Amniotic epithelial cell (primary cell): ENCODE measurements at regions not wholly inside any gene's neighbourhood (a gene's known extent, or its start where the extent isn't known, plus 50 kb on each side); places are given as distances from the start of the nearest gene placed in this dataset.
"Not testable (repeated sequence)": the region's sequence is repeated elsewhere in the genome, so short reads cannot be mapped to it uniquely, and the experiment has no call there.

Experiments
- DNase-seq: peaks from one replicate; pipeline ENCODE4 v3.0.0-alpha.2; 2010; ENCODE audit warnings: low read depth

DNA sequence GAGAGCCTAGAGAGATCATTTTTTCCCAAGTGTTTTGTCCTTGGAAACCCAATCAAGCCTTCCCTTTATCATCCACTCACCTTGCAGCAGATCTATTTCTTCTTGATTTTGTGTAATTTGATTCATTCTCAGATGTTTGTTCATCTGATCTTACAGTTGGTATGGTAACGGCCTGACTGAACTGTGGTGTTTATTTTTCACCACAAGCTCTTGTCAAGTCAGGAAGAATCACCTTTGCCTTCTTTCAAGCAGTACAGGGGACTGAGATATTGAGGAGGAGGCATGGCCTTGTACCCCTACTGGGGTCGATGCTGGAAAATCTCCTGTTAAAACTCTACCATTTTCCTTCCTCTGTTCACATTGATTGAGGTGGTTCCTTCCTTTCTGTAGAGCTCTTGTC, 361.4 kb upstream of the CFAP20DC start:
- no peak for DNase-seq

DNA sequence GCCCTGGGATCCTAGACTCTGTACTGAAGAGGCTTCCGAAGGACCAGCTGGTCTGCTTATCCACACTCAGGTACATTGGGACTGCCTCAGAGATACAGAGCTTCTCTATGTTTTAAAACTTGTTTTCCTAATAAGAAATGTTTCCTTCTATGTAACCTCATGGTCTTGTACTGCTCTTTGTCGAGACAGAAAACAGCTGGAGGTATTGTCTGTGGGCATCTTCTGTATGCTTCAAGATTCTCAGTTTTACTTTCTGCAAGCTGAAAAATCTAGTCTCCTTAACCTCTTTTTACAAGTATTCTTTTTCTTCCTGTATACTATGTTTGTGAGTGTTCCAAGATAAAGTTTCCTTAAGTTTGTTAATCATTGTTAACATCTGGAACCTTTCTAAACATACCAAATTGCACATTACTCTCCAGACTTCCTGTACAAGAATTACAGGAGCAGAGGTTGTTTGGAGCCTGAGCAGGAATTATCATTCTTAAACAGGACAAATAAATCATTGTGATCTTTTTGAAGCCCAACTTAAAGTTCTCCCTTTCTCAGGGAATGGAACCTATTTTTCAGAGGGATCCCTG, 358.3 kb upstream of the CFAP20DC start:
- DNase-seq = no peak

DNA sequence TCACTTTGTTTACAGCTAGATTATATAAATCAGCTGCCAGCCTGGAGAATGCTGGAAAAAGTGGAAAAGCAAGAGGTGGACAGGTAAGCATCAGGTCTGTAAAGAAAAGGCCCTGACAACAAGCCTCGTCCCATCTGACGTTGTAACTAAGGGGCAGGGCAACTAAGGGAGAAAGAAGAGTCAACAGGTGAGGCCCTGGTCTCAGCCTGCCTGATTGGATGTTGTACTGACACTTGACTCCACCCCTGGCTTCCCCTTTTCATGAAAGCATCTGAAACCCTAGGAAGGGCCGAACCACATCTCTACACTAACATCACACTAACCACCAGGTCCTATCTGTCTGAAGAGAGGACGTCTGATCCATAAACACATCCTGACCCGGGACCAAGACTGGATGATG, 357.6 kb upstream of the CFAP20DC start:
- no peak for DNase-seq

DNA sequence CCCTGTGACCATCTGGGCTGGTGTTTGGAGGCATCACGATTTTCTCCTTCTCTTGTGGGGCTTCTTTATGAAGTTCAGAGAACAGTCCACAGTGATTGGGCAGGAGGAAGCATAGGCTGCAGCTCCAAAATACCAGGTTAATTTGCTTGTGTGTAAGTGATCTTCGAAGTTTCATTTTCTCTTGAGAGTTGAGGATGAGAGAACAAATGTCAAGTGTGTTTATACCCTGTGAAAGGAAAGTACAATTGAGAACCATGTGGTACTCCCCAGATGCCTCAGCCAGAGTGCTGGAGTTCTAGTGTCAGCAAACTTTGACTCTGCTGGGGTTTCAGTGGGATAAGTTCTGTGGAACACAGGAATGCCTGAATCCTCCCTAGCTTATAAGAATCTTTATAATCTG, 357.1 kb upstream of the CFAP20DC start:
- no peak for DNase-seq

DNA sequence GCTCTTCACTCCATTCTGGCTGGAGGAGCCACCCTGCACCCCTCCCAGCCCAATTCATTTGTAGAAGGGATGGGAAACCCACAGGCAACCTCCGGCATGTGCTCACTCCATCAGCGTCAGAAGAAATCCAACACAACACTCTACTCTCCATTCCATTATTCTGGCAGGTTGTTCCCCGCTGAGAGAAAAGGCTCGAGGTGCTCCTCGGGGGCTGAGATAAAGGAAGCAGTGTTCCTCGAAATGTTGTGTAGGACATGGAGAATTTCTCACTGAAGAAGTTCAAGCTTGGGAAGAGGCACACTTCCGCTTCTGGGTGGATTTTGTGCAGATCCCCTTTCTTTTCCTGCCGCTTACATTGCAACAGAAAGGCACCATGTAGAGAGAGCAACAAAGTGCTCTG, 355.0 kb upstream of the CFAP20DC start:
- no peak for DNase-seq

DNA sequence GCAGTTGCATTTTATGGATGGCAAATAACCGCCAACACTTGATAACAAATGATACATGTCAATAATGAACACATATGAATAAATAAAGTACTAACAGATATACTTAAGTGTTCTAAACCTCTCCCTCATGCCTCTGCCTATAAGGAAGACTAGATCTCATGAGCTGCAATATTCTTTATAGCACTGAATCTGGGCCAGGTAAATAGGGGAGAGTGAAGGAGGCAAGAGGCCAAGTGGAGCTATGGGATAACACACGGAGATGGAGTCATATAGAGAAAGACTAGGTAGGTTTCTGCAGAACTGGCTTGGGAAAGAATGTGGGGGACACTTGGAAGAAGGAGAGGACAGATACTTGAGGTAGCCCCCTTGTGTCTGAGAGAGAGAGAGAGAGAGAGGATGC, 354.2 kb upstream of the CFAP20DC start:
- no peak for DNase-seq

DNA sequence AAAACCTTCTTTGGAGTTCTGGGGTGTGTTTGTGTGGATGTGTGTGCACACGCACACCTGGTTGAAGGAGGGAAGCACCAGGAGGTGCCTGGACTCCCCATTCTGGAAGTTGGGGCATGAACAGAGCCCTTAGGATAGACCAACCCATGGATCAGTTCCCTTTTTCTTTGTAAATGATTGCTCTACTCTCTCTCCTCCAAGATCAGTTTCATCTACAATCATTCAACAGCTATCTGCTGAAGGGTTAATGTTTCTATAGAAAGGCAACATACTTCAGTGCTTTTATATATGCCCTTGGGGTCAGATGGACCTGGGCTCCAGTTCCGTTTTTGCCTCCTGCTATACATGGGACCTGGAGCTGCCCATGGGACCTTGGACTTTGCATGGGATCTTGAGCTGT, 352.1 kb upstream of the CFAP20DC start:
- no peak for DNase-seq

DNA sequence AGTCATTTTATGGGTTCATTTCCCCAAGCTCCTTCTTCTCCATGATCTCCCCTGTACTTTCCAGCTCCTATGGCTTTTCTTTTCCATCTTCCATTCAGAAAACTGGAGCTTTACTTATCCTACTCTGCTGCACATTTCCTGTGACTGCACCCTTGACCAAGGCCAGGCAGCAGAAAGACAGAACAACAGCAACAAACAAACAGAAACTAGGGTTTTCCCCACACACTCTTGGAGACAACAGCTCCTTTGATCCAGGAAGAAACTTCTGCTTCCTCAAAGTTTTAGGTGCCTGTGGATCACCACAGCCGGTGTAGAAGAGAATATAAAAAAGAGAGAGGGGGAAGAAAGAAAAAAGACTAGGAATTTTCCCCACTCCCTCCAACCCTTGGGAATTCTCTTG, 342.3 kb upstream of the CFAP20DC start:
- no peak for DNase-seq

DNA sequence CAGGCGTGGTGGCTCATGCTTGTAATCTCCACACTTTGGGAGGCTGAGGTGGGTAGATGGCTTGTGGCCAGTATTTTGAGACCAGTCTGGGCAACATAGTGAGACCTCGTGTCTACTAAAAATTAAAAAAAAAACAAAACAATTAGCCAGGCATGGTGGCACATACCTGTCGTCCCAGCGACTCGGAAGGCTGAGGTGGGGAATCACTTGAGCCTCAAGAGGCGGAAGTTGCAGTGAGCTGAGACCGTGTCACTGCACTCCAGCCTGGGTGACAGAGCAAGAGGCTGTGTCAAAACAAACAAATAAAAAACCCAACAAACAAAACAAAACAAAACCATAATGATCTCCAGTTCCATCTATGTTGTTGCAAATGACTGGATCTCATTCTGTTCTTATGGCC, 341.3 kb upstream of the CFAP20DC start:
- DNase-seq = no peak

DNA sequence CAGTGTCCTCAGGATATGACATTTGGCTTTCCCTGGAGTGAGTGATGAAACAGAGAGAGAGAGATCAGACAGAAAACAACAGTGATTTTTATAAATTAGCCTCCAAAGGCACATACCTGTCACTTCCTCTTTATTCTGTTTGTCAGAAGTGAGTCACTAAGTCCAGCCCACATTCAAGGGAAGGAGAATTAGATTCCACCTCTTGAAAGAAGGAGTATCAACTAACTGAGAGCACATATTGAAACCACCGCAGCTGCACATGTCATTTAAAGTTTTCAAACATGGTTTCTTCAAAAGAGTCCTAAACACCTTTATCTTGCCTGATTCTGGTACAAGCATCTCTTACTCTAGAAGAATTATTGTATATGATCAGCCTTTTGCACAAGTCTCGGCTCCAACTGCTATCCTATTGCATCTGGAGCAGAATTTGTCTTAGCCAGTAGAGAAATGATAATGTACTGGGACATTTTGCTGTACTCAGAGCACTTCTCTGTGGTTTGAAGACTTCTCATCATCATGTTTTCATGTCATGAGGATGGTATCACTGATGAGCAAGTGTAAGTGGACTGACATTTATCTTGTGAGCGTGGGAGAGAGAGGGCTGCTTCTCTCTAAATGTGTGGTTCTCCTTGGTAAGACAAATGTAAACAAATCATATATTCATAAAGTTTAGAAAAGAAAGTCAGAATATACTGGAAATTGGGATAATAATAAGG, 338.9 kb upstream of the CFAP20DC start:
- peak; percentile 72 for DNase-seq

DNA sequence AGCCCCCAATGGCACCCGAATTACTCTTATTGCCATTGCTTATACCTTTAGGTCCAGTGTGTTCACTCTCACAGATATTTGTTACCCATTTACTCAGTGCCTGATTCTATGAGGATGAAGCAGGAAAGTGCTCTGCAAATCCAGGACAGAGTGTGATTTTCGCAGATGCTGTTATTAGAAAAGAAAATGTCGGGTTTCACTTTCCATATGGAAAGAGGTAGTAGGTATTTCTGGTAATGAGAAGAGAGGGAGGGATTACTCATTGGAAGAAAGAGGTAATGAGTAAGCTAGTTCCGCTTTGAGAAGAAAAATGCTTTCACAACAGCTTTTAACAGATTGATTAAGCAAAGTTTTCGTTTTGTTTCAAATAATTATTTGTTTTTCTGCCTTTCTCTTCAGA, 336.3 kb upstream of the CFAP20DC start:
- no peak for DNase-seq

DNA sequence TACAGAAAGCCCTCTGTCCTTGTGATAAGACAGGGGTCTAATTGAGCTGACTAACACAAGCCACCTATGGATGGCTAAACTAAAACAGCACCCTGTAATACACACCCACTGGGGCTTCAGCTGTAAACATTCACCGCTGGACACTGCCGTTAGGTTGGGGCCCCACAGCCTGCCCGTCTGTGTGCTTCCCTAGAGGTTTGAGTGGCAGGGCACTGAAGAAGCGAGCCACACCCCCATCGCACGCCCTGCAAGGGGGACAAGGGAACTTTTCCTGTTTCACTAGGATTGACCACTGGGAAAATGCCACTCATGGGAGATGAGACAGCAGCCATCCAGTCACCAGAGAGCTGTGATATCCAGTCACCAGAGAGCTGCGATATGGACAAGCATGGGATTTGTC, 335.7 kb upstream of the CFAP20DC start:
- no peak for DNase-seq

DNA sequence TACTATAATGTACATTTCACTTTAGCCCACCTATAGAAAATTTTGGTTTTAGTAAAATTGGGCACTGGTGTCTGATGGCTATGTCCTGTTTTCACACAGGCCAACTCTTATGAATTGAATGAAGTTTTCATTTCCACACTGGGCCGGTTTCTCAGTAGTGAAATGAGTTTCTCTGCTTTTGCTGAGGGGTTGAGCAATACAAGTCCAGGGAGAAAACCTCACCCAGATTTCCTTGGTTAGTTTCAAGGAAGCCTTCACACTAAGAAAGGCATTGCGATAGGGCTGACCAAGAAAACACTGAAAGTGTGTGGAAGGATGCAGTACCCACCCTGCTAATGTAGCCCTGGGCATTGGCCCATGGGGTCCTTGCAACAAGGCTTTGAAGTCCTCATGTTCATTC, 331.5 kb upstream of the CFAP20DC start:
- peak; percentile 29 for DNase-seq

DNA sequence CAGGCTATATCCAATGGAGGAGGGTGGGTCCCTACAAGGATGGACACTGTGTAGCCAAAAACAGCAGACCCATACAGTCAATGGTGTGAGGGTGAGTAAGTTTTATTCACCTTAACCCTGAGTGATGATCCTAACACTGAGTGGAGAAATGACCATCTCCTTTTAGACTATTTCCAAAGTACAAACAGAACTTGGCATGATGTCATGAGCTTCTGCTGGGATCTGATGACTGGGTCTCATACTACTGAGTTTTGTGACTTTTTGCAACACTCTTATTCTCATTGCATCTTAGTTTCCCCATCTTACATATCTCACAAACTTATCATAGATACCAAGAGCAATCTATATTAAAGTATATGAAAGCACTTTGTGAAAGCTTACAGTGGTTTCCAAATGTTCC, 330.3 kb upstream of the CFAP20DC start:
- DNase-seq = no peak

DNA sequence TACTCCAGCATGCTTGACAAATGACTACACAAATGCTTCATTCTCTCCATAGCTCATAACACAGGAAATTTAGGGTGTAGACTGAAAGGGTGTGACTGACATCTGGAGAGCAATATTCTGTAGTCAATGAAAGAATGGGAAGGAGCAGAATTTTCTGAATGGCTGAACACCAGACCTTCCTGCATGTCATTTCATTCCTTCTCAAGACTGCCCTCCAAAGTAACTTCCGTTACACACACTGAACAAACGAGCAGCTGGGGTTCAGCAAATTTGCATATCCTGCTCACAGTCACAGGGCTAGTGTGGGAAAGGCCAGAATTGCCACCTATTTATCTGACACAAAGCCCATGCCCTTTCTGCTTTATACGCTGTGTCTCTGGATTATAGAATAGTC, 325.0 kb upstream of the CFAP20DC start:
- no peak for DNase-seq

DNA sequence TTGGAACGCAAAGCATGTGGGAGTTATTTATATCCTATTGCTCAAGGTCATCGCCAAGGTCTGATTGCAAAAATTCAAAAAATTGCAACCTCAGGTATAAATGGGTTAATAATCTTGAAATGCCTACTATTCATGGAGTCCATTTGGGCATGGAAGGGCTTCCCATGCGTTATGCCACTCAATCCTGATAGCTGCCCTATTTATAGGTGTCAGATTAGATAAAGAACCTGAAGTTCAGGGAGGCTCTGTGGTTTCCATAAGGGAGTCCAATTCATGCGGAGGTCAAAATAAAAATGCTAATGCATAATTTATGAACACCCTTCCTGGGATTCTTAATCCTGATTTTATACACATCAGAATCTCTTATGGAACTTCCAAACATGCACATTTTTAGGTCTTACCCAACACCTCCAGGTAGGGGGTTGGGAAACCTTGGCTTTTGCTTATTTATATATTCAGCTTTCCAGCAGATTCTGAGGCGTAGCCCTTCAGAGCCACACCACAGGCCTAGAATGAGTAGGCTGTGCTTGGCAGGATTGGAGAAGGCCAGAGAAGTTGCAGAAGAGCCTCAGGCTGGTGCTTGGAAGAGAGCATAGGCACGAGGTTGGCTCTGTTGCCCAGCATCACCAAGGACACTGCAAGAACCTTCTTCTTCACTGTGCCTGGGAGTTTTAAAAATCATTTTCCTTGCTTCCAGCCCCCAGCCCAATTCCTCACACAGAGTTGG, 324.4 kb upstream of the CFAP20DC start:
- peak; percentile 13 for DNase-seq

DNA sequence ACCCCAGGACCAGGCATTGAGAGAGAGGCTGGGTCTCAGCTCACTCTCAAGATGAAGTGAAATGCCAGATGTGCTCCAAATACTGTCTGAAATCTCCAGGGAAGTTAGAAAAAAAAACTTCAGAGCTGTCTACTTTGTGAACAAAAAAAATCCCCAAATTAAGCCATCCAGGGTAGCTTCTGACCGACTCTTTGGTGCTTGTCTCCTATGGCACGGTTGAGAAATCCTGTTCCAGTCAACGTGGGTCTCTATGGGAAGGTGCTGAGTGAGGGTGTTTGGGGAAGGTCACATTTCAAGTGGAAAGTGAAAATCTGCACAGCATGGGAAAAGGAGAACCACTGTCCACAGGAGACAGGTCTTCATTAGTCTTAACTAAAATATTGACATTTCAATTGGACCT, 322.5 kb upstream of the CFAP20DC start:
- no peak for DNase-seq

DNA sequence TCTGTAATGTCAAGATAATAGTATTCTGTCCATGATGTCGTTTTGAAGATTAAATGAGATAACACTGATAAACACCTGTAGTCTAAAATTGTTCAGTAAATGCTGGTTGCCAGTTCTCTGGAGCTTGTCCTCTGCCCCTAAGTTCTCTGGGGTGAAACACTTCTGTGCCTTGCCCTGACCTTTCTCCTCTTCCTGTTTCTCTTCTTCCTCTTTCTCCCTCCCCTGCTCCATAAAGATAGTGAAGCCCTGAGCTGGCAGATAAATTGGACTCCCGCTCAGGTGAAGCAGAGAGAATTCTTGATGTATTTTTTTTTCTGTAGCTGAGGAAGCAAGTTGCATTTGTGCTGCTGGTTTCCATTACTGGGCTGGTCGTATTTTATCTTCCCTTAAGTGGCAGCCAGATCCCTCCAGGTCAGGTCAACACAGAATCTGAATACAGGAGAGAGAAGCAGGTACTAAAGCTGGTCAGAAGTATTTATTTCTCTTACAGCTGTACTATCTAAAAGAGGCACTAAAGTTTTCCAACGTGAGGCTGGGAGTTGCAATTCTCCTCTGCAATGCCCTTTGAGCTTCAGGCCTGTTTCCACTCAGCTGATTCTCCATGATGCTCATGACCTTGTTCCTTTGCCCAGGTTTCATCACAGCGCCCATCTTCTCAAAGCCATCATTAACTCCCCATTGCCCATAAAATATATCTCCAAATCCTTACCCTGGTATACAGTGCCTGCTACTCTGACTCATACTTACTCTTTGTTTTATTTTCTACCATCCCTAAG, 319.3 kb upstream of the CFAP20DC start:
- no peak for DNase-seq

DNA sequence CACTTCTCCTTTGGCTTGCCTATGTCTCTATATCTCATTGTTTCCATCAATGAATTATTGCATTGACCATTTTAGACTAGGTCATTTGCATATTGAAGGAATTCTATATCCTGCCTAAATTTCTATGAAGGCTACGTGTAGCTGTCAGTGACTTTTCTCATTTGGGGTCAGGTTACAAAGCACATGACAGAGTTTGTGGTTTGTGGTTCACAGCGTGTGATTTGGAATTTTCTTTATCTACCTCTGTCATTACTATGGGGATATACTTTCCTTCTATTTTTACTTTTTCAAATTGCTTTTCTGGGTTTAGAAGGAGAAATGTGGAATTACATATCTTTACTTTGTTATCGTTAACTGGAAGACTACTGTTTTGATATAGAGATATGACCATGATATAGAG, 317.3 kb upstream of the CFAP20DC start:
- peak; percentile 47 for DNase-seq

DNA sequence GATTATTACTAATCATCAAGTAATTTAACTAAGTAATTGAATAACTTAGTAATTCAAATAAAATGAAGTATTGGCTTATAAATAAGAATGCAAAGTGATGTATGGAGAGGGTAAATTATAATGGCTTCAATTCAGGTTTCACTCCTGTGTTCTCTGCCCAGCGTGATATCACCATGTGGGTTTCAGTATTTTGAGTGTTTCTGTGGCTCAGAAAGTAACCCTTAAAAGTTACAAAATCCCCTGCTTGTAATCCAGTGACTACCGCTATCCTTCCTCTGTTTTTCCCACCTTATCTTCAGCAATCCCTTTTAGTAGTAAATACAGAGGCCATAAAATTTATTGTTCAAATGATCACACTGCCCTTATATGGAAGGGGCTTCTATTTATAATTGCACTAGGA, 316.4 kb upstream of the CFAP20DC start:
- DNase-seq = no peak

DNA sequence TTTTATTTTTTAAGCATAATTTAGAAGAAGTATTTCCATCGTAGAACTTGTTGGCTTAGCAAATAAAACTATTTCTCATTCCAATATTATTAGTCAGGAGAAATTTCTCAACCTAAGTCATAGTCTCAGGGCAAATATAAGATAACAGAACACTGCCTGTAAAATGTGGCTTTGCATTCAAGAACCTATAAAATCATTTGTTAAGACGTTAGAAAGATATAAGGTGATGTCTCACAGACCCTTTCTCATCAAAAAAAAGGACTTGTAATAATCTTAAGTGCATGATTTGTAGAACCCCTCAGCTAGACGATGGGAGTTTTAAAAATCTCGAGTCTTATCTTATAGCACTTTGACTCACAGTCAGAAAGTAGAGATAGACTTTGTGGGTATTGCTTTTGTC, 314.7 kb upstream of the CFAP20DC start:
- peak; percentile 92 for DNase-seq

DNA sequence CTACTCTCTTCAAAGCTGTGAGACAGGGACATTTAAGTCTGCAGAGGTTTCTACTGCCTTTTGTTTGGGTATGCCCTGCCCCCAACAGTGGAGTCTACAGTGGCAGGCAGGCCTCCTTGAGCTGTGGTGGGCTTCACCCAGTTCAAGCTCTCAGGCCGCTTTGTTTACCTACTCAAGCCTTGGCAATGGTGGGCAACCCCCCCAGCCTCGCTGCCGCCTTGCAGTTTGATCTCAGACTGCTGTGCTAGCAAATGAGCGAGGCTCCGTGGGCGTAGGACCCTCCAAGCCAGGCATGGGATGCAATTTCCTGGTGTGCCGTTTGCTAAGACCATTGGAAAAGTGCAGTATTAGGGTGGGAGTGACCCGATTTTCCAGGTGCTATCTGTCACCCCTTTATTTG, 310.5 kb upstream of the CFAP20DC start:
- DNase-seq = not testable (repeated sequence)

DNA sequence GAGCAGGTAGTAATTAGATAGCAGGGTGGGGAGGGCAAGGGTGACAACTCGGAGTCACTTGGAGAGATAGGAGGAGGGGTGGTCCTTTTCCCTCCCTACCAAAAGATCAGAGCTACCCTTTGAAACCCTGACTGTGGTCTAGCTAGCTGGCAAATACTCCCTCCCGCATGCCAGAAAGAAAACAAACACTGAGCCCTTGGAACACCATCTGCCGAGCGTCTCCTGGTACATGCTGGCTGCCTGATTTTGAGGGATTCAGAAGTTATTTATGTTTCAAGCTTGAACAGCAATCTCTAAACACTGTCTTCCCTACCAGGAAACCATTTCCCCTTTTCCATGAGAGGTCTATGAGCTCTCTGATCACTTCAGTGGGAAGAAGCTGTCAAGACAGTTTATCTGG, 291.6 kb upstream of the CFAP20DC start:
- peak; percentile 37 for DNase-seq
